Smooth muscle cell (in vitro differentiated cells): ENCODE measurements at regions not wholly inside any gene's neighbourhood (a gene's known extent, or its start where the extent isn't known, plus 50 kb on each side); places are given as distances from the start of the nearest gene placed in this dataset.

ENCODE experiments used
- DNase-seq: peaks from one replicate; lab custom pipeline; 2025; ENCODE audit not compliant: unreplicated experiment; lab: John Stamatoyannopoulos, UW
- H2AFZ ChIP-seq: fragments of 200-600 bp; sonication (generic); 2 replicates; pipeline ENCODE4 v1.6.0; 2016; ENCODE audit warnings: antibody characterized with exemption, low read depth, mild to moderate bottlenecking
- H3F3A ChIP-seq: fragments of 200-600 bp; sonication (generic); 2 replicates; pipeline ENCODE4 v1.6.0; 2017; ENCODE audit warnings: antibody characterized with exemption, low read depth
- H3K27ac ChIP-seq: fragments of 200-600 bp; sonication (generic); 2 replicates; pipeline ENCODE4 v1.5.1; 2016; ENCODE audit warnings: low read depth, mild to moderate bottlenecking
- H3K27me3 ChIP-seq: fragments of 200-600 bp; sonication (generic); 2 replicates; pipeline ENCODE4 v1.6.1; 2016; ENCODE audit warnings: low read depth, mild to moderate bottlenecking
- H3K36me3 ChIP-seq: fragments of 200-600 bp; sonication (generic); 2 replicates; pipeline ENCODE4 v1.5.1; 2016; ENCODE audit warnings: low read depth
- H3K4me1 ChIP-seq: fragments of 200-600 bp; sonication (generic); 2 replicates; pipeline ENCODE4 v1.5.1; 2016; ENCODE audit warnings: low read depth
- H3K4me2 ChIP-seq: fragments of 200-600 bp; sonication (generic); 2 replicates; pipeline ENCODE4 v1.6.0; 2016; ENCODE audit warnings: mild to moderate bottlenecking
- H3K4me3 ChIP-seq: fragments of 200-600 bp; sonication (generic); 2 replicates; pipeline ENCODE4 v1.5.1; 2016; ENCODE audit warnings: mild to moderate bottlenecking
- H3K79me2 ChIP-seq: fragments of 200-600 bp; sonication (generic); 2 replicates; pipeline ENCODE4 v1.6.0; 2016; ENCODE audit warnings: low read depth, mild to moderate bottlenecking
- H3K9ac ChIP-seq: fragments of 200-600 bp; sonication (generic); 2 replicates; pipeline ENCODE4 v1.6.0; 2016; ENCODE audit warnings: low read depth
- H3K9me3 ChIP-seq: fragments of 200-600 bp; sonication (generic); replicated peaks from 2 replicates; pipeline ENCODE4 v1.5.1; 2016; ENCODE audit warnings: low read depth
- H4K20me1 ChIP-seq: fragments of 200-600 bp; sonication (generic); 2 replicates; pipeline ENCODE4 v1.6.0; 2016; ENCODE audit warnings: low read depth
- CTCF ChIP-seq: fragments of 200-600 bp; sonication (generic); IDR thresholded peaks from 2 replicates; pipeline ENCODE4 v1.5.1; 2017; ENCODE audit warnings: borderline replicate concordance, mild to moderate bottlenecking, antibody characterized with exemption; ENCODE audit not compliant: insufficient read depth, poor library complexity, severe bottlenecking
- WGBS: methylation state at CpG from one replicate; pipeline ENCODE4 v1.1.7; 2016; ENCODE audit warnings: low lambda C conversion rate; 5-methylcytosine and 5-hydroxymethylcytosine counted together

- Histone ChIP-seq H3K9ac (no peak overlapping the region), H3K9me3 (no peaks in the 10 kb centered on the region), H3F3A (no peaks in the 10 kb centered on the region), H3K27ac (no peak overlapping the region), H3K79me2 (no peaks in the 10 kb centered on the region), H2AFZ (no peak overlapping the region), H3K27me3 (no peaks in the 10 kb centered on the region), H3K4me3 (no peak overlapping the region), H3K4me1 (no peaks in the 10 kb centered on the region), H4K20me1 (no peaks in the 10 kb centered on the region), H3K4me2 (no peak overlapping the region), H3K36me3 (no peaks in the 10 kb centered on the region)
- TF ChIP-seq CTCF: no peak
- 21% methylated on average over 2 of the region's 2 CpGs for WGBS
- no peak for DNase-seq
Observed at GRCh38 chr3:165526367-165526766, 310.9 kb downstream of the BCHE start.

DNA sequence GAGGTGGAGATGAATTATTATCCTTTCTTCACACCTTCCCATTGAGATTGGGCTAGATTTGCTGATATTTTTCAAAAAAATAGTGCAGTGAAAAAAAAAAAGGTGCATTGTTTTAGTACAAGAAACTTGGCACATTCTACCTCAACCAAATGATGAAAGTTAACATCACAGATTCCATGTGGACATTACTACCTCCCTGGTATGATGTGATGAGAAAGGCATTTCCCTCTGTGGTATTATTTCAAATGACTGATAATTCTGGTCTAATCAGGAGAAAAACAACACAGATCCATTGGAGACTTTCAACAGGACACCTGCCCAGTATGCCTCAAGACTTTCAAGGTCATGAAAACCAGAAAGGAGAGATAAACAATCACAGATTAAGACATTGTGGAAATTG is 313.4 kb downstream of the BCHE start:
- H3K27me3 ChIP-seq: no peaks in the 10 kb centered on the region
- no peaks in the 10 kb centered on the region for H3K36me3 ChIP-seq
- H3K4me2 ChIP-seq: no peak overlapping the region
- H3K9ac ChIP-seq: no peak overlapping the region
- DNase-seq: no peak
- no peaks in the 10 kb centered on the region for H3K79me2 ChIP-seq
- no peak overlapping the region for H2AFZ ChIP-seq
- no peaks in the 10 kb centered on the region for H4K20me1 ChIP-seq
- no peak for TF ChIP-seq CTCF
- no peaks in the 10 kb centered on the region for H3K4me1 ChIP-seq
- H3K9me3 ChIP-seq: no peaks in the 10 kb centered on the region
- H3K4me3 ChIP-seq: no peak overlapping the region
- H3F3A ChIP-seq: no peaks in the 10 kb centered on the region
- H3K27ac ChIP-seq: no peak overlapping the region

GRCh38 chr3:165522386-165522785 is 314.8 kb downstream of the BCHE start:
- Histone ChIP-seq H3K79me2 (no peaks in the 10 kb centered on the region), H2AFZ (no peak overlapping the region), H3K36me3 (no peaks in the 10 kb centered on the region), H3K27ac (no peak overlapping the region), H3K9ac (no peak overlapping the region), H3K9me3 (no peaks in the 10 kb centered on the region), H3K4me1 (no peaks in the 10 kb centered on the region), H3K27me3 (no peaks in the 10 kb centered on the region), H3K4me2 (no peak overlapping the region), H4K20me1 (no peaks in the 10 kb centered on the region), H3F3A (no peaks in the 10 kb centered on the region), H3K4me3 (no peak overlapping the region)
- no peak for TF ChIP-seq CTCF
- WGBS: 84% methylated on average over 1 of the region's 1 CpG
- no peak for DNase-seq

DNA sequence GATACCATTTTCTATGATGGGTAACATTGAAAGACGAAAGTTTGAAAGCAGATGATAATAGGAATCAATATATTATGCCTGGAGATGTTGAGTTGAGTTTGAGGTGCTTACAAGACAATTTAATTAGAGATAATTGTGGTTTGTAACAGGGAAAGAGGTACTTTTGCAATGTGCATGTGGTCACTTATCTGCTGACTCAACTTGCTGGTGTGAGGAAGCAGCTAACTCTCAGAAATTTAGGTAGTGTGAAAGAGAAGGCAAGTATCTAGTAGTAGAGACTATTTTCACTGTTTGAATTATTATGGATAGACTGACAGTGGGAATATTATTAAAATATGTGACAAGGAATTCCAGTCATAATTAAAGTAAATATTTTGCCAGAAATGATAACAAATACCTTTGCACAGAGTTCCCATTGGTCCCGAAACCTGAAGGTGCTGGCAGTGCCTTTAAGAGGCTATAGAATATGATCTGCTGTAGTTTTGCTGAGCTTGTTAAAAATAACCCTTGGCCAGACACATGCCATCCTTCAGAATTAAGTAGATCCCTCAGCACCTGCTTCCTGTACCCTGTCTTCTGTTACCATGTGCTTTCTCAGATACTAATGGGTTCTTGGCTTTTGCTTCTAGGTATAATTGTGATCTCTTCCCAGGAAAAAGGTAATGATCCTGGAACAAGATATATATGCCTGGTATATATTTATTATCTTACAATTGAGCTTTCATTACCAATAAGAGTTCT is 315.9 kb downstream of the BCHE start:
- H3K4me3 ChIP-seq: no peak overlapping the region
- DNase-seq: no peak
- H3F3A ChIP-seq: no peaks in the 10 kb centered on the region
- H3K4me1 ChIP-seq: no peaks in the 10 kb centered on the region
- H3K9ac ChIP-seq: no peak overlapping the region
- H3K27ac ChIP-seq: no peak overlapping the region
- no peaks in the 10 kb centered on the region for H4K20me1 ChIP-seq
- no peaks in the 10 kb centered on the region for H3K27me3 ChIP-seq
- H3K9me3 ChIP-seq: no peaks in the 10 kb centered on the region
- no peaks in the 10 kb centered on the region for H3K79me2 ChIP-seq
- no peaks in the 10 kb centered on the region for H3K36me3 ChIP-seq
- WGBS: 92% methylated on average over 2 of the region's 2 CpGs
- no peak overlapping the region for H2AFZ ChIP-seq
- TF ChIP-seq CTCF: no peak
- H3K4me2 ChIP-seq: no peak overlapping the region
